ENCODE measurements at regions not wholly inside any gene's neighbourhood (a gene's known extent, or its start where the extent isn't known, plus 50 kb on each side); places are given as distances from the start of the nearest gene placed in this dataset.

- TF ChIP-seq POLR2A (IDR thresholded peaks at IDR 0.05; ENCODE audit: borderline replicate concordance, extremely low read depth, insufficient read depth, insufficient read length) (no peak), CTCF (IDR thresholded peaks at IDR 0.05 in 2 of 3, conservative IDR thresholded peaks at IDR 0.05 in 1 of 3; ENCODE audit: borderline replicate concordance in 1 of 3, insufficient read depth in 1 of 3, low read depth in 2 of 3, low read length in 2 of 3) (no peak), EZH2 (IDR thresholded peaks at IDR 0.05) (no peak), SIN3A (IDR thresholded peaks at IDR 0.05; ENCODE audit: low read depth) (no peak), ZNF274 (IDR thresholded peaks at IDR 0.05; ENCODE audit: low read depth, low read length) (no peak), JUND (IDR thresholded peaks at IDR 0.05) (no peak), FOSL1 (IDR thresholded peaks at IDR 0.05; ENCODE audit: low read depth) (no peak), EZH2phosphoT487 (IDR thresholded peaks at IDR 0.05; ENCODE audit: borderline replicate concordance) (no peak), POLR2AphosphoS5 (IDR thresholded peaks at IDR 0.05; ENCODE audit: low read depth, low read length) (no peak), REST (IDR thresholded peaks at IDR 0.05; ENCODE audit: low read depth) (no peak), EGR1 (IDR thresholded peaks at IDR 0.05; ENCODE audit: low read depth) (no peak)
Measured at GRCh38 chr14:76664790-76665189, 96.5 kb upstream of the VASH1 start.
